NCI-H82 treated with DMSO at 0.1 percent for 48 hours (cell line): ENCODE measurements at regions not wholly inside any gene's neighbourhood (a gene's known extent, or its start where the extent isn't known, plus 50 kb on each side); places are given as distances from the start of the nearest gene placed in this dataset.
"Not testable (repeated sequence)": the region's sequence is repeated elsewhere in the genome, so short reads cannot be mapped to it uniquely, and the experiment has no call there.

Experiments
- DNase-seq: peaks from one replicate; lab custom pipeline; 2025; ENCODE audit not compliant: unreplicated experiment; lab: John Stamatoyannopoulos, UW

- DNase-seq = no peak
Observed at GRCh38 chr6:66390393-66390792, 683.4 kb upstream of the EYS start.

DNA sequence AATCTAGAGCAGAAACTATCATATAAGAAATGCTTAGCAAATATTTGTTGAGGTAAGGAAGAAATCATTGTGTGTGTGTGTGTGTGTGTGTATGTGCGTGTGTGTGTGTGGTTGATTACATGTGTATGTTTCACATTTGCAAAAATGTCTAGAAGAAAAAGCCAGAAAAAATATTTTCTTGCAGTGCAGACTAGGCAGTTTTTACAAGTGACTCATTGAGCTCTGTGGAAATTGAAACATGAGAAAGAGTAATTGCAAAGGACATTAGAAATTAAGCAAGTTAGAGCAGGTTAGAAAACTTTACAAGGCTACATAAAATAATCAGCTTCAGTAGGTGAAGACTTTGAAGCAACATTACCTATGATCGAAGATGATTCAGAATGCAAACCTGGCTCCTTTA lies 669.0 kb upstream of the EYS start:
- no peak for DNase-seq

DNA sequence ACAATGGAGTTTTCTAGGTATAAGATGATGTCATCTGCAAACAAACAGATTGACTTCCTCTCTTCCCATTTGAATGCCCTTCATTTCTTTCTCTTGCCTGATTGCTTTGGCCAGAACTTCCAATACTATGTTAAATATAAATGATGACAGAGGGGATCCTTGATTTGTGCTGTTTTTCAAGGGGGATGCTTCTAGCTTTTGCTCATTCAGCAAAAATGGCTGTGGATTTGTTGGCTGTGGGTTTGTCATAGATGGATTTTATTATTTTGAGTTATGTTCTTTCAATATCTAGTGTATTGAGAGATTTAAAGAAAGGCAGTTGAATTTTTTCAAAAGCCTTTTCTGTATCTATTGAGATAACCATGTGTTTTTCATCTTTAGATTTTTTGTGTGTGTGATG lies 662.4 kb upstream of the EYS start:
- no peak for DNase-seq

GRCh38 chr6:66362888-66363287 lies 655.9 kb upstream of the EYS start:
- DNase-seq = no peak

DNA sequence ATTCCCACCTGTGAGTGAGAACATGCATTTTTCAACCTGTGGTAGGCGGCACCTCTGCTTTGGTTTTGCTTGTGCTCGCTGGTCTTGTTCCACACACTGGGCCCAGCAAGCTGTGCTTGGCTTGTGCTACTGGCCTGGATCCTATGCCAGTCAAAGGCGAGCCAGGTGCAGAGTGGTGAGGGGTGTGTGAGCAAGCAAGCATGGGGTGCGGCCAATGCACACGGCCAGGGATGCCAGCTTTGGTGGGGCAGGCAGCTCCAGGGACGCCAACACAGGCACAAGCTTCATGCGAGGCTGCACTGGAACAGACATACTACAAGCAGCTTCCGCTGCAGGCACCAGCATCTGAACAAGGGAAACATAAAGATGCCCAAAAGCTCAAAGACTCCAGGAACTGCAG lies 654.9 kb upstream of the EYS start:
- DNase-seq = no peak

- DNase-seq = no peak
Observed at GRCh38 chr6:66357781-66358180, 650.8 kb upstream of the EYS start.

DNA sequence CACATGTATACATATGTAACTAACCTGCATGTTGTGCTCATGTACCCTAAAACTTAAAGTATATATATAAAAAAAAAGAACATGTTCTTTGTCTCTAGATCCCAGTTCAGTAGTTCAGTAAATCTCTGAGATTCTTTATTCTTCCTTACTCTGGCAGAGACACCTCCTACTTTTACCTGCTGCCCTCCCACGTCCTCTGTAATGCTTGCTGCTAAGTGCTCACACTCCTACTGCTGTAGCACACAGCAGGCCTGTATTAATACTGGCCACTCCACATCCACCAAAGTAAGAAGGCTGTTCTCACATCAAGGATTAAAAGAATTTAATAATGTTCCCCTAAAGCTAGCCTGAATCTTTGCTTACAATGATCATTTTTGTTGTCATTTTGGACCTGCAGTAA lies 648.4 kb upstream of the EYS start:
- no peak for DNase-seq

DNA sequence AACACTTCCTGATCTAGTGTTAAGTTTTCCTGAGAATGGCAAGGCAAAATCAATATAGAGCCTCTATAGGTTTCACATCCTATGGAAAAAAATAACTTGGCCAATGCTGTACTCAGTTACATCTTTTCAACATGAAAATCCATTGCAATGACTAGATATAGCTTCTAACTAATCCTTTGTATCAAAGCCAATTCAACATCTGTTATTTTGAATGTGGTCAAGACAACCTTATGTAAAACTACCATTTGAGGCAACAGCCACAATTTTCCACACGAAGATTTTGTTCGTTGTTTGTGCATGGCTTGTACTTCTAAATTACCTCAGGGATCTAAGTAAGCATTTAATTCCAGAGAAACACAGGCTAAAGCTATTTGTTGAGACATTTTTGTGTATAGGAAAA lies 637.8 kb upstream of the EYS start:
- DNase-seq = no peak

- no peak for DNase-seq
Observed at GRCh38 chr6:66340736-66341135, 633.7 kb upstream of the EYS start.

DNA sequence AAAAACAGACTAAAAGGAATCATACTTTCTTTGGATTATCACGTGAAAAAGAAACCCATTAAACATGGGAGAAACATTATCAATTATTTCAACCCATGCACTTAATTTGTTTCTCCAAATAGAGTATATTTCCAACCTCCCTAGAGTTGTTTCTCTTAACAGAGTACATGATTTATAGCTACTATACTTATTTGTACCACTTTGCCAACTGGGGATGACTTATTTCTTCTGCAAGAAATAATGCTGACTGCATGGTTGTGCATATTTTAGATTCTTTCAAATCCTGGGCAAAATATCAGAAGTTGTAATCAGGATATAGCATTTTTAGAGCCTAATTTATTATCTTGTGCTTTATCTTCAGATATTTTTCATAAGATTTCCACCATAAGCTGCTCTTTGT lies 629.1 kb upstream of the EYS start:
- no peak for DNase-seq

DNA sequence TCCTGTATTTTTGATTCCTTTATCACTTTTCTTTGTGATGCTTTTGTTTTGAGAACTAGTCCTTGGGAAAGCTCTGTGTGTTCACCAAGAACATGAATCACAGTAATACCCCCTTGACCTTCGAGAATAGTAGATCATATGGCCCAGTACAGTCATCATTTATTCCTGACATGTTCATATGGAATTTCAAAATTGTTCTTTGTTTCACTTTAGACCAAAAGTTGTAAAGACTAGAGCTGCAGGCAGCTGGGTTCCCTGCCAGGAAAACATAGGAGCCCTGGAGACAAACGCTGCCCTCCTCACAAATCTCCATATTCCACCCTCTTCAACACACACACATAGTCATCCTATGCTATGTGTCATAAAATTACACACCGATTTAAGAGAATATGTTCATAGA lies 621.2 kb upstream of the EYS start:
- DNase-seq = no peak

- DNase-seq = no peak
Observed at GRCh38 chr6:66326228-66326627, 619.2 kb upstream of the EYS start.

DNA sequence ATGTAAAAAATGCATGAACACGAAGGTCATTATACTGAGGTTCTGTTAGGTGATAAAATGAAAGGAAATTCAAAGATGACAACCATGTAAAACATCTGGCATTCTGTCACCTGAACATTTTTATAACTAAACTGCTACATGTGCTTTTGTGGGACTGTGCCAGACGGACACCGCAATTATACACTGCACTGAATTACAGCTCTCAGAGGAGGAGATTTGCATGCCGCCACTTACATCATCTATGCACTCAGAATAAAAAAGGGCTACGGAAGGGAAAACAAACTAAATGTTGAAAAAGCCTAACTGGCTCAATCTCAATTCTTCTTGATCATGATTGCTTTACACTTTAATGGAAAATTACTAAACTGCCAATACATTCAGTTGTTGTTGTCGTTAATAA lies 614.0 kb upstream of the EYS start:
- DNase-seq = no peak

GRCh38 chr6:66307490-66307889 lies 600.5 kb upstream of the EYS start:
- no peak for DNase-seq

- DNase-seq = no peak
Observed at GRCh38 chr6:66291905-66292304, 584.9 kb upstream of the EYS start.

GRCh38 chr6:66289889-66290288 lies 582.9 kb upstream of the EYS start:
- DNase-seq = no peak

DNA sequence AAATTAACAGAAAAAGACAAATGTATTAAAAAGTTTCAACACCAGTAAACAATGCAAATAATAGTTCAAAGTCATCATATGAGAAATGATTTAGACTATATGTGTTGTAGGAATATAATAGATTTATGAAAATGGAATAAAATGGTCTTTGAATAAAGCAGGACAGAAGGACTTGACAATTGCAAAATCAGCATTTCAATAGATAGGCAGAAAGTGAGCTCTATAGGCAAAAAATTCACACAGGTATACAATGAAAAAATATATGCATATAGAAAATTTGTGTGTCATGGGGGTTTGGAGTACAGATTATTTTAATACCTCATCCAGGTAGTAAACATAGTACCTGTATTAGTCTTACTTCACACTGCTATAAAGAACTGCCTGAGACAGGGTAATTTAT lies 571.1 kb upstream of the EYS start:
- DNase-seq = no peak

DNA sequence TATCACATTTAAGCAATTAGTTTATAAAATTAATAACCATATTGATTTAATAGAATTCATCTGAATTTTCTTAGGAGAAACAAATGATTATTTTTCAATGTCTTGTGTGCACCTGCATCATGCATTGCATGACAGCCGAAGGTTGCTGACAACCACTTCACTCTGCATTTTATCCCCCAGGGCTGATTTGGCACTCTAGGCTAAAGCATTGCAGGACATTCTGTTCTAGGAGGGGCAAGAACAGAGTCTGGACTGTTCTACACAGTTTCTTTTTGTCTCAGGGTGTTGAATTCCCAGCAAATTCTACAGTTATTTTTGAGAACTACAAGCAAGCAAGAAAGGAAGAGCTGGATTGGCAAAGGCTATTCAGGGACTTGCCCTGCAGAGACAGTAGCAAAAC lies 570.4 kb upstream of the EYS start:
- DNase-seq = no peak

DNA sequence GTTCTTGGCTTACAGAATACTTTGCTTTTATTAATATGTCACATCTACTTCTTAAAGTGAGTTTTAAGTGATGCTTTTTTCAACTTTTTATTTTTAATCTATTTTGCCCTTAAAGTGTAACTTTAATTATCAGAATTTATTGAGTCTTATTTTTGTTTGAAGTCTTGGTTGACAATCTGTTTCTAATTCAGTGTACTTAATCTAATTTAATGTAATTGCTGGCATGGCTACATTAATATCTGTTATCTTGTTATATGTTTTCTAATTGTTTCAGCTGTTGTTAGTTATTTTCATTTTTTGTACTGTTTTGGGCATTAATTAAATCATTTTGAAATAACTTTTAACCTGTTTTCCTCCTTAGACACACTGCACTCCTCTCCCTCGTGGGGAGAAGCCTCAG lies 558.7 kb upstream of the EYS start:
- no peak for DNase-seq

DNA sequence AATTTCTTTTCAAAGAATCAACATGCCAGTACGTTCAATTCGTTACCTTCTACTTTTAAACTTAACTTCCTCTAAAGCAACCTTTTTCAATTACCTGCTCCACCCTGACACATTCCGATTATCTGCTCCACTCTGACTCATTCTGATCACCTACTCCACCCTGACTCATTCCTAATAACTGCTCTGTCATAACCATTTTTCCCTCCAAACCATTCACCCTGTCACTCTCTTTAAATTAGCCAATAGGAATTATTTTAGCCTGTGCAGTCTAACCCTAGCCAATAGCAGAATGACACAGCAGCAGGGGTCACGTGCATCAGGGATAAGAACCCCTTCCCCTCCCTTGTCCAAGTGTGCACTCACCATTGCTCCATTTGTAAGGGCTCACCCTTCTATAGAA lies 557.4 kb upstream of the EYS start:
- DNase-seq = no peak

- DNase-seq = not testable (repeated sequence)
Observed at GRCh38 chr6:66258731-66259487, 551.9 kb upstream of the EYS start.

GRCh38 chr6:66245231-66245630 lies 538.2 kb upstream of the EYS start:
- no peak for DNase-seq

GRCh38 chr6:66238851-66239250 lies 531.8 kb upstream of the EYS start:
- DNase-seq = no peak
